ENCODE measurements at regions not wholly inside any gene's neighbourhood (a gene's known extent, or its start where the extent isn't known, plus 50 kb on each side); places are given as distances from the start of the nearest gene placed in this dataset.

DNA sequence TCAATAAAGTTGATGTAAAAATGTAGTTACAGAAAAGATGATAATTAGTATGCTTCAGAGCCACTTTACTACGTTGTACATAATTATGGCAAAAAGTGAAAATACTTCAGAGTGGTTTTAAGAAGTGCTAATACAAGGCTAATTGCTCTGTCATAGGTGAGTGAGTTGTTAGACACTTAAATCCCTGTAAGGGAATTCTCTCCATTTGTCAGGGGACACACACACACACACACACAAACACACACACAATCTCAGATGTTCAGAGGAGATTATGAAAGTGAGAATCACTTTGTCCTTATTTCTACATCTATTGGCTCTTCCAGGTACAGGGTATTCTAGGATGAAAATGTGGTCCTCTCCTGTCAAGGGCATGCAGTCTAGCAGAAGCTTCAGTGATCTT lies 208.3 kb upstream of the PELI2 start:
- H3K36me3 ChIP-seq: no peaks in the 10 kb centered on the region
- H3K27me3 ChIP-seq: no peaks in the 10 kb centered on the region
- H3K4me1 ChIP-seq (ENCODE audit: low read depth): no peaks in the 10 kb centered on the region
- no peak for DNase-seq (ENCODE audit: low read depth in 1 of 2, low spot score in 1 of 2)
- no peak overlapping the region for H3K27ac ChIP-seq
- no peaks in the 10 kb centered on the region for H3K9me3 ChIP-seq (ENCODE audit: low read depth)
- no peak overlapping the region for H3K4me3 ChIP-seq
- TF ChIP-seq, protein P1, sequence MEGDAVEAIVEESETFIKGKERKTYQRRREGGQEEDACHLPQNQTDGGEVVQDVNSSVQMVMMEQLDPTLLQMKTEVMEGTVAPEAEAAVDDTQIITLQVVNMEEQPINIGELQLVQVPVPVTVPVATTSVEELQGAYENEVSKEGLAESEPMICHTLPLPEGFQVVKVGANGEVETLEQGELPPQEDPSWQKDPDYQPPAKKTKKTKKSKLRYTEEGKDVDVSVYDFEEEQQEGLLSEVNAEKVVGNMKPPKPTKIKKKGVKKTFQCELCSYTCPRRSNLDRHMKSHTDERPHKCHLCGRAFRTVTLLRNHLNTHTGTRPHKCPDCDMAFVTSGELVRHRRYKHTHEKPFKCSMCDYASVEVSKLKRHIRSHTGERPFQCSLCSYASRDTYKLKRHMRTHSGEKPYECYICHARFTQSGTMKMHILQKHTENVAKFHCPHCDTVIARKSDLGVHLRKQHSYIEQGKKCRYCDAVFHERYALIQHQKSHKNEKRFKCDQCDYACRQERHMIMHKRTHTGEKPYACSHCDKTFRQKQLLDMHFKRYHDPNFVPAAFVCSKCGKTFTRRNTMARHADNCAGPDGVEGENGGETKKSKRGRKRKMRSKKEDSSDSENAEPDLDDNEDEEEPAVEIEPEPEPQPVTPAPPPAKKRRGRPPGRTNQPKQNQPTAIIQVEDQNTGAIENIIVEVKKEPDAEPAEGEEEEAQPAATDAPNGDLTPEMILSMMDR (IDR thresholded peaks at IDR 0.05; ENCODE audit: low read depth, low read length): no peak

DNA sequence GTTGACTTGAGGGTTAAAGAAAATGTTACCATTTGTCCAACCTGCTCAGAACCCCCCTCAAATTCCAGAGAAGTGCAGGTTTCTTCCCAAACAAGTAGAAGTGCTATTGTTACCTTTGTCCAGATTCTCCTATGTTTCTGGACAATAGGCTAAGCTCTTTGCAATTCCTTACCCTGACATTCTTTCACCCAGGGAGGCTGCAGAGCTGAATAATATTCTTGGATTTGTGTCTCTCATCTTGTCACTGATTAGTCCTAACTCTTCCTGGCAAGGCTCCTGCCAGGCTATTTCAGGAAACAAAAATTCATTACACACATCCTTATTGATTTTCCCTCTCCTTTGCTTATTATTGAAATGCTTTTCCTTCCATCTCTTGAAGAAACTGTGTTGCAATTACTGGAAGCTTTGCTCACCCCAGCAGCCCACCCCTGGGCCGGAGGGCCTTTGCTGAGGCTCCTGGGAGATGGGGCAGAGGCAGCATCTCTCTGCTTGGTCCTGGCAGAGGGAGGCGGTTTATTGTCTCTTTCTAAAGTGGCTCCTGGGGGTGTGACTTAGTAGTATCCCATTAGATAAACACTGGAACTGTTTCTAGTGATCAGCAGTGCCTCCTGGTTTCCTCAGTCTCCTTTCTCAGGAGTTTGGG lies 207.5 kb upstream of the PELI2 start:
- no peak for DNase-seq (ENCODE audit: low read depth in 1 of 2, low spot score in 1 of 2)
- H3K36me3 ChIP-seq: no peaks in the 10 kb centered on the region
- TF ChIP-seq, protein P1 (IDR thresholded peaks at IDR 0.05; ENCODE audit: low read depth, low read length): no peak
- no peak overlapping the region for H3K27ac ChIP-seq
- no peaks in the 10 kb centered on the region for H3K27me3 ChIP-seq
- no peak overlapping the region for H3K4me3 ChIP-seq
- no peaks in the 10 kb centered on the region for H3K4me1 ChIP-seq (ENCODE audit: low read depth)
- no peaks in the 10 kb centered on the region for H3K9me3 ChIP-seq (ENCODE audit: low read depth)

DNA sequence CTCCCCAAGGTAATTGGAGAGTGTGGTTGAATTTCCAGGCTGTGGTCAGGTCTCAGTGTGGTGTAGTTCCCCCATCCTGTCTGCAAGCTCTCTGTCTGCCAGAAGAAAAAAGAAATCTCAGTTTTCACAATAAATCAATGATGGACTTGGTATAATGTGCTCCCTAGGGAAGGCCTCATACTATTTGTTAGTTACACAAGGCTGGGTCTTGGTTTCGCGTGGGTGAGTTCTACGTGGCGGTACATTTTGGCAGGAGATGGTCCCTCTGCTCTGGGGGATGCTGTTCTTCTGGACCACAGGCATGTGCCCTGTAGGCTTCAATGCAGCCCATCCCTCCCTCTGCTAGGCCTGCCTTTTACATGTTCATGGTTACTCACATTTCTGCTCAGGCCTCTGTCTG lies 206.4 kb upstream of the PELI2 start:
- Histone ChIP-seq H3K4me3 (no peak overlapping the region), H3K4me1 (ENCODE audit: low read depth) (no peaks in the 10 kb centered on the region), H3K27ac (no peak overlapping the region), H3K27me3 (no peaks in the 10 kb centered on the region), H3K9me3 (ENCODE audit: low read depth) (no peaks in the 10 kb centered on the region), H3K36me3 (no peaks in the 10 kb centered on the region)
- peak in 1 of 2 donors; percentile 34 for DNase-seq (ENCODE audit: low read depth in 1 of 2, low spot score in 1 of 2)
- TF ChIP-seq, protein P1 (IDR thresholded peaks at IDR 0.05; ENCODE audit: low read depth, low read length): no peak

DNA sequence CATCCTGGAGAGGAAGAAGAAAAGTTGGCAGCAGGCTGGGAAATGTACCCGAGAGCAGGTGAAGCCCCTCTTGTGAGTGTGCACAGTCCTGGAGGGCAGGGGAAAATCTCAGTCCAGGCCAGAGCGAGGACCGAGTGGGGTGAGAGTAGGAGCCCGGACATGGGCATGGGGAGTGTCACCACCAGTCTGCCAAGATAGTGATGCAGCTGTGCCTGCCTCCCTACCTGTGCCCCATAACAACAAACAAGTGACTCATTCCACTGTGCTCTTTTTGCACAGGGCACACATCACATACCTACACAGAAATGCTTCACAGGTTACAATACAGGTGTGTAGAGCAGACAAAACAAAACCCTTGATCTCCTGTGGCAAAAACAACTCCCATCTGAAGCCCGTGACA lies 205.9 kb upstream of the PELI2 start:
- TF ChIP-seq, protein P1 (IDR thresholded peaks at IDR 0.05; ENCODE audit: low read depth, low read length): no peak
- Histone ChIP-seq H3K4me3 (no peak overlapping the region), H3K27me3 (no peaks in the 10 kb centered on the region), H3K4me1 (ENCODE audit: low read depth) (no peaks in the 10 kb centered on the region), H3K36me3 (no peaks in the 10 kb centered on the region), H3K9me3 (ENCODE audit: low read depth) (no peaks in the 10 kb centered on the region), H3K27ac (no peak overlapping the region)
- no peak for DNase-seq (ENCODE audit: low read depth in 1 of 2, low spot score in 1 of 2)

DNA sequence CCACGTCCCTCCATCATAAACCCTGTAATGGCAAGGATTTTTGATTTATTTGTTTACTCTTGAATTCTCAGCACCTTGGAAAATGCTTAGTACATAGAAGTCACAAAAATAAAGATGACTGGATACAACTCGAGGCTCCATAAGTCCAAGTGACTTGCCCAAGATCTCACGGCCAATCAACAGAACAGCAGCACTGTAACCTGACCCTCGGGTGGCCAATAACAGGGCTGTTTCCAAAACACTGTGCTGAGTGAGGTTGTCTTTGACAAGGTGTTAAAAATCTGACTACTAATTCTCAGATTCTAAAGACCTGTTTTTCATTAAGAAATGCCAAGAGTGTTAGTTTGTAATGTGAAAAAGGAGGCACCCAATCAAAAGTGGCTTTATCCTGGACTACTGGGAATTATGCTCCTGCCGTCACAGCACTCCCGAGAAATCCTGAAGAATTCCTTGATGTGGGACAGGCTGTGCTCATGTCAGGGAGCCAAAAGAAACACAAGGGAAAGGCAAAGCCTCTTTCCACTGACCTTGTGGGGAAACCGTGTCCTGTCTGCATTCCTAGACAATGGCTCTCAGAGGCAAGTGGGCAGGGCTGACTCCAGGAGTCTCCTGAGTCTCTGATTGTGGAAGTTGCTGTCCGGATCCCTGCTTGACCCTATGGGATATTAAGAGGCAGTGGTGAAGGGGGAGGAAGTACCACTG lies 204.7 kb upstream of the PELI2 start:
- TF ChIP-seq, protein P1 (IDR thresholded peaks at IDR 0.05; ENCODE audit: low read depth, low read length): no peak

More for the DNA sequence above, 204.7 kb upstream of the PELI2 start:
- H3K27ac ChIP-seq: no peak overlapping the region
- no peaks in the 10 kb centered on the region for H3K27me3 ChIP-seq
- H3K36me3 ChIP-seq: no peaks in the 10 kb centered on the region
- no peaks in the 10 kb centered on the region for H3K9me3 ChIP-seq (ENCODE audit: low read depth)
- H3K4me1 ChIP-seq (ENCODE audit: low read depth): no peaks in the 10 kb centered on the region
- H3K4me3 ChIP-seq: no peak overlapping the region
- peak in 1 of 2 donors; percentile 84 for DNase-seq (ENCODE audit: low read depth in 1 of 2, low spot score in 1 of 2)

All from cardiac muscle cell (in vitro differentiated cells and primary cell).